ENCODE measurements at regions not wholly inside any gene's neighbourhood (a gene's known extent, or its start where the extent isn't known, plus 50 kb on each side); places are given as distances from the start of the nearest gene placed in this dataset.

DNA sequence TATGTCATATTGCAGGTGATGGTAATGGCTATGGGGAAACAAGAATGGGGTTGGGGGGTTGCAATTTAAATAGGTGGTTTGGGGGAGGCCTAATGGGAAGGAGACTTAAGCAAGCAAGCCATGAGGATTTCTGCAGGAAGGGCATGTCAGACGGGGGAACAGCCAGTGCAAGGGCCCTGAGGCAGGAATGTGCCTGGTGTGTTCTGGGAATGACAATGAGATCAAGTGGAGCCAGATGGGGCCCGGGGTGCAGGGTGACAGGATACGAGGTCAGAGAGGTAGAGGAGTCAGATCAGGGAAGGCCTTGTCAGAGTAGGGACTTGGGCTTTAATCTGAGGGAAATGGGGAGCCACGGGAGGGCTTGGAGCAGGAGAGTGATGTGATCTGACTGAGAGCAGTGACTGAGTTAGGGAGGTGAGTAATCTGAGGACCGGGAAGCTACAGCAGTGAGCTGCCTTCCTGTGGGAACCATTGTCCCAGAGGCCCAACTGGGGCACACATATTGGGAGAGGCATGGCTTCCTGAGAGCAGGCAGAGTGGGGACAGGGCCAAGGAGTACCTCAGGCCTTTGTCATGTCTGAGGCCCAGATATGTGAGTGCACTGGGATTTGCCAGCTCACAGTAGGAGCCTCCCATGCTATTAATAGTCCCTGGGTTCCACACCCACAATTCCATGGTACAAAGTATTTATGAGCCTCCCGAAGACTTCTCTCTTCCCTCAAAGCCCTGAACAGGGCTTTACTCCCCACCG is 139.8 kb downstream of the BCOR start:
- TF ChIP-seq FEZF1 (tag by site-specific recombination; IDR thresholded peaks at IDR 0.05), result no peak
- no peak for TF ChIP-seq ZBTB1 (tag by site-specific recombination; IDR thresholded peaks at IDR 0.05)
- TF ChIP-seq, protein P1, sequence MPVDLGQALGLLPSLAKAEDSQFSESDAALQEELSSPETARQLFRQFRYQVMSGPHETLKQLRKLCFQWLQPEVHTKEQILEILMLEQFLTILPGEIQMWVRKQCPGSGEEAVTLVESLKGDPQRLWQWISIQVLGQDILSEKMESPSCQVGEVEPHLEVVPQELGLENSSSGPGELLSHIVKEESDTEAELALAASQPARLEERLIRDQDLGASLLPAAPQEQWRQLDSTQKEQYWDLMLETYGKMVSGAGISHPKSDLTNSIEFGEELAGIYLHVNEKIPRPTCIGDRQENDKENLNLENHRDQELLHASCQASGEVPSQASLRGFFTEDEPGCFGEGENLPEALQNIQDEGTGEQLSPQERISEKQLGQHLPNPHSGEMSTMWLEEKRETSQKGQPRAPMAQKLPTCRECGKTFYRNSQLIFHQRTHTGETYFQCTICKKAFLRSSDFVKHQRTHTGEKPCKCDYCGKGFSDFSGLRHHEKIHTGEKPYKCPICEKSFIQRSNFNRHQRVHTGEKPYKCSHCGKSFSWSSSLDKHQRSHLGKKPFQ (tag by site-specific recombination; IDR thresholded peaks at IDR 0.05), result no peak
- TF ChIP-seq ZNF629 (tag by site-specific recombination; IDR thresholded peaks at IDR 0.05), result no peak
- TF ChIP-seq, protein P2, sequence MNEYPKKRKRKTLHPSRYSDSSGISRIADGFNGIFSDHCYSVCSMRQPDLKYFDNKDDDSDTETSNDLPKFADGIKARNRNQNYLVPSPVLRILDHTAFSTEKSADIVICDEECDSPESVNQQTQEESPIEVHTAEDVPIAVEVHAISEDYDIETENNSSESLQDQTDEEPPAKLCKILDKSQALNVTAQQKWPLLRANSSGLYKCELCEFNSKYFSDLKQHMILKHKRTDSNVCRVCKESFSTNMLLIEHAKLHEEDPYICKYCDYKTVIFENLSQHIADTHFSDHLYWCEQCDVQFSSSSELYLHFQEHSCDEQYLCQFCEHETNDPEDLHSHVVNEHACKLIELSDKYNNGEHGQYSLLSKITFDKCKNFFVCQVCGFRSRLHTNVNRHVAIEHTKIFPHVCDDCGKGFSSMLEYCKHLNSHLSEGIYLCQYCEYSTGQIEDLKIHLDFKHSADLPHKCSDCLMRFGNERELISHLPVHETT (tag by site-specific recombination; IDR thresholded peaks at IDR 0.05), result no peak
- TF ChIP-seq, protein P3, sequence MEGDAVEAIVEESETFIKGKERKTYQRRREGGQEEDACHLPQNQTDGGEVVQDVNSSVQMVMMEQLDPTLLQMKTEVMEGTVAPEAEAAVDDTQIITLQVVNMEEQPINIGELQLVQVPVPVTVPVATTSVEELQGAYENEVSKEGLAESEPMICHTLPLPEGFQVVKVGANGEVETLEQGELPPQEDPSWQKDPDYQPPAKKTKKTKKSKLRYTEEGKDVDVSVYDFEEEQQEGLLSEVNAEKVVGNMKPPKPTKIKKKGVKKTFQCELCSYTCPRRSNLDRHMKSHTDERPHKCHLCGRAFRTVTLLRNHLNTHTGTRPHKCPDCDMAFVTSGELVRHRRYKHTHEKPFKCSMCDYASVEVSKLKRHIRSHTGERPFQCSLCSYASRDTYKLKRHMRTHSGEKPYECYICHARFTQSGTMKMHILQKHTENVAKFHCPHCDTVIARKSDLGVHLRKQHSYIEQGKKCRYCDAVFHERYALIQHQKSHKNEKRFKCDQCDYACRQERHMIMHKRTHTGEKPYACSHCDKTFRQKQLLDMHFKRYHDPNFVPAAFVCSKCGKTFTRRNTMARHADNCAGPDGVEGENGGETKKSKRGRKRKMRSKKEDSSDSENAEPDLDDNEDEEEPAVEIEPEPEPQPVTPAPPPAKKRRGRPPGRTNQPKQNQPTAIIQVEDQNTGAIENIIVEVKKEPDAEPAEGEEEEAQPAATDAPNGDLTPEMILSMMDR (tag by site-specific recombination; IDR thresholded peaks at IDR 0.05), result no peak
- no peak for TF ChIP-seq TCF7L2 (IDR thresholded peaks at IDR 0.05; ENCODE audit: borderline replicate concordance, low read depth, low read length)

All from HEK293 (cell line).